ENCODE measurements at regions not wholly inside any gene's neighbourhood (a gene's known extent, or its start where the extent isn't known, plus 50 kb on each side); places are given as distances from the start of the nearest gene placed in this dataset.

GRCh38 chr6:19782588-19782987 is 54.6 kb upstream of the ID4 start:
- DNase-seq = no peak
